HG02571 (cell line): ENCODE measurements at regions not wholly inside any gene's neighbourhood (a gene's known extent, or its start where the extent isn't known, plus 50 kb on each side); places are given as distances from the start of the nearest gene placed in this dataset.
"Not testable (repeated sequence)": the region's sequence is repeated elsewhere in the genome, so short reads cannot be mapped to it uniquely, and the experiment has no call there.

ENCODE experiments used
- ATAC-seq: cut with Tn5 transposase; IDR thresholded peaks from one replicate; pipeline ENCODE4 v1.9.1; 2021; ENCODE audit warnings: mild to moderate bottlenecking, moderate library complexity; ENCODE audit not compliant: unreplicated experiment

DNA sequence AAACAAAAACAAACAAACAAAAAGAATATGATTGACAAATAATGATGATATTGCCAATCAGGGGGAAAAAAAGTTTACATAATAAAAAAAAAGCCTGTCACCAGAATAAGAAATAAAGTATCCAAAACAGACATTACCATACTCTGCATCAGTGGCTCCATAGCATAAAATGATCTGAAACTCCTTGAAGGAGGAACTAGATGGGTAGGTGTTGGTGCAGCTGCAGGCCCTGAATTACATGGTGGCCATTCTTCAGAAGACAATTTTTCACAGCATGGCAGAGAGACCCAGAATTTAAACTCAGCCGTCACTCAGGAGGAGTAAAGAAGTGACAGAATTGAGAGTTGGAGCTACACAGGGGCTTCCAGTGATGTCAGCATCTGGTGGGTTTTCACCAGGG is 60.2 kb downstream of the GLUL start:
- ATAC-seq: no peak

DNA sequence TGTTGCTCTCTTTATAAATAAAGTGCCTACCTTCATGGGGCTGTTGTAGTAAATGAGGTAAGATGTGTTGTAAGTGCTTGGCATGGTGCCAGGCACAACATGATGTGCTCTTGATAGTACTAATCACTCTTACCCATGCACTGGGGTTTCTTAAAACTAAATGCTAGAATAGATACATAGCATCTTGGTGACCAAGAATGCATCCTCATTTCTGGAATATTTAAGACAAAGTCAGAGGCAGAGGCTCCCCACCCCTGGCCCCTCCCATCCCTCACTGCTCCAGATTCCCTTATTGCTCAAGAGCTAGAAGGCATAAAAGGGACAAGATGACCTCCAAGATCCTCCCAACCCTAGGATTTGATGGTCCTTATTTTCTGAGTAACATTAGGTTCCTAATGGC is 61.3 kb downstream of the GLUL start:
- no peak for ATAC-seq

DNA sequence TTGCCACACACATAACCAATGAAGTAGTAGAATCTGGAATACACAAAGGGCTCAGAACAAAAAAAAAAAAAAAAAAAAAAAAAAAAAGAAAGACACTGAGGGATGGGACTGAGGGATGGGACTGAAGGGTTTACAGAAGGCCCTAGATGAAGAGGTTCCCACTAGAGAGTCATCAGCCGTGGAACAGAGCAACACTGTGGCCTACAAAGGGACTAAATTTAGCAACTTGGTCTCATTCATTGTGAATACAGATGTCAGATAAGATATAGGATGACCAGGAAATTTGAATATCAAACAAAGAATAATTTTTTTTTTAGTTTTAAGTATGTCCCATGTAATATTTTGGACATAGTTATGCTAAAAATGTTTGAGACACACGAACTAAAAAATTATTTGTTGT is 62.1 kb downstream of the GLUL start:
- no peak for ATAC-seq

DNA sequence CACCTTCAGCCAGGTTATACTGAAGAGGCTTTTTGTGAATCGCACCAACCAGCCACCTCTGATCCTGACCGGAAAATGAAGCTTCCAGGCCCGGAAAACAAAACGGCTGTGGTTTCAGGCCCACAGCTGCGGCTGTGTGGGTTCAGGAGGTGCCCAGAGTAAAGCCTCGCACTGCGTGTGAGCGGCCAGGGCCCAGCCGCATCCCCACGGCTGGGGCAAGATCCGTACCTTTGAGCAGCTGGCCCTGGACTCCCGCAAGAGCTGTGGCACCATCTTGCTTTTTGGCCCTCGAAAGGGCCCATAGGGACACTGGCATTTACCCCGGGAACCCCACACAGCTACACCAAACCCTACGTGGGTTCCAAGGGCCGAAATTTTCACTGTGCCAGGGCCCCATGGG is 63.0 kb downstream of the GLUL start:
- no peak for ATAC-seq

DNA sequence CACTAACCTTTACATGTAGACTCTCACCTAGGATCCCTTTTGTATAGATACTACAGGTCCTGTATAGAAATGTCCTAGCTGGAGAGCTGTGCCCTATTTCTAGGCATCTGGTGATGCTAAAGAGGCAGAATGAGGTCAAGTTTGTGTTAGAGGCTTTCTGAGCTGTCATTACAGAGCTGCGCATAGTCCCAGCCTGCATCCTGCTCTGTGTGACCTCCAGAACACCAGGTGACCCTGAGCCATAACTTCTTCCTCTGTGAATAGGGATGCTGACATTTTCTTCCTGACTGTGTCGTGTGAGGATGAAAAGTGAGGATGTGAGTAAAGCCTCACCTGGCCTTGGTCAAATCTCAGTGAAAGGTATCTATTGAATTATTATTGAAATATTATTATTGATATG is 66.3 kb downstream of the GLUL start:
- no peak for ATAC-seq

DNA sequence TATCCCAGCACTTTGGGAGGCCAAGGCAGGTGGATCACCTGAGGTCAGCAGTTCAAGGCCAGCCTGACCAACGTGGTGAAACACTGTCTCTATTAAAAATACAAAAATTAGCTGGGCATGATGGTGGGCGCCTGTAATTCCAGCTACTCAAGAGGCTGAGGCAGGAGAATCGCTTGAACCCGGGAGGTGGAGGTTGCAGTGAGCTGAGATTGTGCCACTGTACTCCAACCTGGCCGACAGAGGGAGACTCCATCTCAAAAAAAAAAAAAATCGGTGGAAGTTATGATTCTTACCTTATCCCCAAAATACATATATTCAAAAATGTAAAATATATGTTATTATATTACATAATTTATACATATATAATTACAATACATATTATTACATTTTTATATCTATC is 70.1 kb downstream of the GLUL start:
- ATAC-seq: not testable (repeated sequence)

DNA sequence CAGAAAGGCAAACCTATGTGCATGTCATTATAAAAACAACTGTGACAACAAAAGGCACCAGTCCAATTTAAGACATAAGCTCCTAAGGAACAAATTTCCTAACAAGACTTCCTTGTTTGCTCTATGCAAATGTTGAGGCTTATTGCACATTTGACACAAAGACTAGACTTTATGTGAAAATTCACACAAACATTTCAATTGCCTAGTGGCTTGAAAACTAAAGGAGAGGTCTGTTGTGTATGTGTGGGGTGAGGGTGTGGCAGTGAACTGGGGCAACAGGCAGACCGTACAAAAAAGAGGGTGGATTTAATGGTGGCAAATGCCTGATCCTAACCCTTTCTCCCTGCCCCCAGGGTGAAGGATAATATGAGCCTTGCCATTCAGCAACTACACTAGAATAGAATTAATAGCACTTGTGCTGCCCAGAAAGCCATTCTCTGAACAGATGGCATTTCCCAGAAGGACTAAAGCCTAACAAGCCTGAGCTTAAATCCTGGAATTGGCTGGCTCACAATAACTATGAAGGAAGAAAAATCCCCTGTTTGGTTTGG is 73.9 kb downstream of the GLUL start:
- ATAC-seq: no peak

DNA sequence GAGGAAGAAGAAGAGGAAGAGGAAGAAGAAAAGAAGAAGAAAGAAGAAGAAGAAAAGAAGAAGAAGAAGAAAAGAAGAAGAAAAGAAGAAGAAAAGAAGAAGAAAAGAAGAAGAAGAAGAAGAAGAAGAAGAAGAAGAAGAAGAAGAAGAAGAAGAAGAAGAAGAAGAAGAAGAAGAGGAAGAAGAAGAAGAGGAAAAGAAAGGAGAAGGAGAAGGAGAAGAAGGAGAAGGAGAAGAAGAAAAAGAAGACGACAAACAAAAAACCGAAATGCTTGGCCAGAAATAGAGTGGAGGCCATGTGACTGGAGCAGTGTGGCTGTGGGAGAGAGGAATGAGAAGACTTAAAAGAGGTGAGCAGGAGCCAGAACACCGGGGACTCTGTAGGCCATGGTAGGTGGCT is 75.1 kb downstream of the GLUL start:
- not testable (repeated sequence) for ATAC-seq

DNA sequence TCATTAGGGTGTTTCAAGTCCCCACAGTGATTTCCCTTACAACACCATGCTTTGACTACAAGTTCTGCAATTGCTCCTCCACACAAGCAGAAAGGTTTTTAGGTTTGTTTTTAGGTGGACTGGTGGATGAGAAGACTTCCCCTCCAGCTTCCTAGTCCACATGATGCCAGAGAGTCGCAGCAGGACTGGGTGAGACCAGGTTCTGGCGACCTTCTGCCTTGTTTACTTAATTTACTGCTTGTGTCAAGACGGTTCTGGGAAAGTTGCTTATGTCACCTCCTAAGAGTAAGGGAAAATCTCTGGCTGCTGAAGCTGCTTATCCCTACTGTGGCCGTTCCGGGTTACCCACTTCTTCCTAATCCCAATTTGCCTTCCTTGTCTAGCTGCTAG is 76.4 kb downstream of the GLUL start:
- ATAC-seq: no peak

DNA sequence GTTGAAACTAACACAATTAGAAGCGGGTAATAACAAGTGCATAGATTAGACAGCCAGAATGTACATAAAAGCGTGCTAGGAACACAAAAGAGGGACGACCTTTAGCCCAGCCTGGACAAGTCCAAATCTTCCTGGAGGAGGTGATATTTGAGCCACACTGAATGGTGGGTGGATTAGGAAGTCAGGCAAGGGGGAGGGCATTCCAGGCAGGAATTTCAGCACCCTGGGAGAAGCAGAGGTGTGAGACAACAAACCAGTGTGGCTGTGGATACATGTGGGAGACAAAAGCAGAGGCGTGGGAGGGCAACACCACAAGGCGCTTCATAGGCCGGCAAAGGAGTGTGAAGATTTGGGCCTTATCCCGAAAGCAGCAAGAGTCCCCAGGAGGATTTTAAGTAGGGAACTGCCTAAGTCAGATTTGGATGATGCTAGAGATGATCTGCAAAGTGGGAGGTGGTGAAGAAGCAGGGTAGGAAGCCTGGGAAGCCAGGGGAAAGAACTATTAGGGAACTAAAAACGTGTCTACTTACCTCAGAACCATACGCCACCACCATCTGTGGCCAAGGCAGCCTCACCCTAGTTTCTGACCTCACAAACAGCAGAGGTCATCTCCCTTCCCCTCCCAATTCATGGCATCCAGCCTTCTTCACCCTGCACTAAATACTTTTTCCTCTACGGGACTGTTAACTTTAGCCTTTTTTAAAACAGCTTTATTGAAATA is 81.8 kb downstream of the GLUL start:
- no peak for ATAC-seq

DNA sequence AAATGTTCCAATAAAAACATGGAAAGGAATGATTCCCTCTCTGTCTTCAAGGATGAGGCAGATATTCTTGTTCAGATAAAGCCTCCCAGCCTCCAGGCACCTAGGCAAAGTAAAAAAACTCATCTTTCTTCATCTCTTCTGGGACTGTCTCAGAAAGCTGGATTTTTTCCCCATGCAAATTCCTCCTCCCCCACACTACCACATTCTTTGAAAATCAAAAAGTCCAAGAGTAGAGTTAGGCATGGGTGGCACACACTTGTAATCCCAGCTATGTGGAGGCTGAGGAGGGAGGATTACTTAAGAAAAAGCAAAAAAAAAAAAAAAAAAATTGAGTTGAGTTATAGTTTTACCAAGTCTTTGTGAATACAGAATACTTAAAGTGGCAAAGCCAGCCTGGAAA is 82.8 kb downstream of the GLUL start:
- no peak for ATAC-seq

DNA sequence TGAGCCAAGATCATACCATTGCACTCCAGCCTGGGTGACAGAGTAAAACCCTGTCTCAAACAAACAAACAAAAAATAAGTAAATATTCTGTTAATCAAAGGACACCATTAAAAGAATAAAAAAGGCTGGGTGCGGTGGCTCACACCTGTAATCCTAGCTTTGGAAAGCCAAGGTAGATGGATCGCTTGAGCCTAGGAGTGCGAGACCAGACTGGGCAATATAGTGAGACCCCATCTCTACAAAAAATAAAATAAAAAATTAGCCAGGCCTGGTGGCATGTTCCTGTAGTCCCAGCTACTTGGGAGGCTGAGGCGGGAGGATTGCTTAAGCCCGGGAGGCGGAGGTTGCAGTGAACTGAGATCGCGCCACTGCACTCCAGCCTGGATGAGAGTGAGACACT is 84.1 kb downstream of the GLUL start:
- not testable (repeated sequence) for ATAC-seq

DNA sequence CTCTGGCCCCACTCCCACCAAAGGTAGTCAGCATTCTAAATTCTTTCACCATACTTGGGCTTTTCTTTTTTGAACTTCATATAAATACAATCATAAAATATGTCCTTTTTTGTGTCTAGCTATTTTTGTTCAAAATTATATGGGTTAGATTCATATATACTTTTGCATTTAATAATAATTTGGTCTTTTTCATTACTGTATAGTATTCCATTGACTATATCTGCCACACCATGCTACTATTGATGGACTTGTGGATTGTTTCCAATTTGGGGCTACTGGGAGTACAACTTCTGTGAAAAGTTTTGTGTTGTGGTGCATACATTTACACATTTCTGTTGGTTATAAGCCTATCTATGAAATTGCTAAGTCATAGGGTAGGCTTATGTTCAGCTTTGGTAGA is 85.7 kb downstream of the GLUL start:
- no peak for ATAC-seq

DNA sequence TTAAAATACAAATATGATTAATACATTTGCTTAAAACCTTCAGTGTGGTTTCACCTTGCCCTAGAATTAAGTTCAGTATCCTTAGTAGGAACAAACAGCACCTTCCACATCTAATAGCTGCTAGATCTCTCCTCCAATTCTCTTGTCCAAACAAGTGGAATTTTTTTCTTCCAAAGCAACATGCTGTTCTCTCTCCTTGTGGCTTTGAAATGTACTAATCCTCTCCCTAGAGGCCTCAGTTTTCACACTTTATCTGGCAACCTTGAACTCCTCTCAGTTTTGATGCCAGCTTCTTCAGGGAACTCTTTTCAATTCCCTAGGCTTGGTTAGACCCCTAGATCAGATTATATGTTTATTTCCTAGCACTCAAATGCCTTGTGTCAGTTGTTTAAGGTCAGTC is 87.0 kb downstream of the GLUL start:
- no peak for ATAC-seq

DNA sequence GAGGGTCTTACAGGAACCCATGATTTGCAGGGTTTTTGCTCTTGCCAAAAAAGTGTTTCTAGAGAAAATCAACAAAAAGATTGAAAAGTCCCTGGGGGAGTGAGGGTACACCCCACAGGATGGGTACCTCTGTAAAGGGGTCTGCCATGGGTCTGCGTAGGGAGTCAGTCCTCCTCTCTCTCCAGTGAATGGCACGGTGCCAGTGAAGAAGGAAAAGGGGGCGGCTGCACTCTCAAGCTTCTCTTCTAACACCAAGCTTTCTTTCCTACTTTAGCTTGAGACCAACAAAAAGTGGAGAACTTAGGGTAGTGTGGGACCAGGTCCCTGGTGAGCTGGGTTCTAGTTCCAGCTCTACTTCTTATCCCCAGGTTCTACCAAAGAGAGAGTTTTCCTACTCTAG is 87.4 kb downstream of the GLUL start:
- ATAC-seq: no peak

DNA sequence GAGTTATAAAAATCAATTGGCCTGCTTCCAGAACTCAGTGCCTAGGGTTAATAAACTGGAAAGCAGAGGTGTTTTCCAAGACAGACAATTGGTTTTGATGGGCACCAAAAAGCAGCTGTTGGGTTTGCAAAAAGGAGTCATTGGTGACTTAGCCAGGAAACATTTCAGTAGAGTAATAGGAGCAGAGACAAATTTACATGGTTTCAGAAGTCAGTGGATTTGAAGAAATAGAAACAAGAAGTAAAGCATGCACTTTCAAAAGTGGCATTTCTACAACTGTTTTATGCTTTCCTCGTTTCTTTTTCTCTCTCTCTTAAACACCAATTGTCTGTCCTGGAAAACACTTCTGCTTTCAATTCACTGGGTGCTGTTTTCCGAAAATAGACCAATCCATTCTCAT is 87.8 kb downstream of the GLUL start:
- ATAC-seq: no peak

DNA sequence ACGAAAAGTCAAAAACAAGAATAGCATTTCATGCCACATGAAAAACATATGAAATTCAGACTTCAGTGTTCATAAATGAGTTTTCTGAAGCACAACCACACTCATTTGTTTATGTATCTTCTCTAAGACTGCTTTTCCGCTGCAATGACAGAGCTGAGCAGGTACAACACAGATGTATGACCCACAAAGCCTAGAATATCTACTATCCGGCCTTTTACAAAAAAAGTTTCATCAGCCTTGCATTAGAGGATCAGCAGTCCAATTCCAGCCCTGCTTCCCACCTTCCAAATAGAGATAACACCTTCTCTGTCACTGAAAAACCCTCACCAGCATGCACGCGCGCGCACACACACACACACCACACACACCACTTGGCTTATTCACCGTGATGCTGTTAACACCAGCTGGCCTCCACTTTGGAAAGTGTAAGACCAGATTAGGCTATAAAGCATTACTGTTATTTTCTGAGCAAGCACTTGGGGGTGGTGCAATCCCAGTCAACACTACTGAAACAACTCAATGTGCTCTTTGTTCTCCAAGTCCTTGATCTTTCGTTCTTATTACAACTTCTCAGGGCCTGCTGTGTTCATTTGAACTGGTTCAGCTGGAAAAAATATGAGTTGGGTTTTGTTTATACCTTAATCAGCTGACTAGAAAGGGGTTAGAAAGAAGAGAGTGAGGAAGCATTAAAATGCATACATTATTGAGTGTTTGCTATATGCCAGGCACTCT is 90.0 kb downstream of the GLUL start:
- no peak for ATAC-seq

DNA sequence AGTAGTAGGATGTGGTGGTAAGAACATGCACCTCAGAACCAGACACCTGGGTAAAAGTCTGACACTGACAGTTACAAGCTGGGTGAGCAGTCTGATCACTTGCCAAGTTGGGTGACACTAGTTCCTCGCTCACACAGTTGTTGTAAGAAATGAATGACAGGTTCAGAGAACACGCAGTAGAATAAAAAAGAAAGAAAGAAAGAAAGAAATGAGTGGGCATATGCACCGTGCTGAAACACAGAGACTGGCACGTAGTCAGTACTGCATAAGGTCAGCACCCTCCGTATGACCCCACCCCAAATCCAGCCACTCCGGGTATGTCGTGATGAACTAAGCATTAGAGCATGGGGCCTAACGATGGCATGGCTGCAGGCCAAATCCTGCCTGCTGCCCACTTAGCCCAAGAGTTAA is 90.6 kb downstream of the GLUL start:
- ATAC-seq: no peak

DNA sequence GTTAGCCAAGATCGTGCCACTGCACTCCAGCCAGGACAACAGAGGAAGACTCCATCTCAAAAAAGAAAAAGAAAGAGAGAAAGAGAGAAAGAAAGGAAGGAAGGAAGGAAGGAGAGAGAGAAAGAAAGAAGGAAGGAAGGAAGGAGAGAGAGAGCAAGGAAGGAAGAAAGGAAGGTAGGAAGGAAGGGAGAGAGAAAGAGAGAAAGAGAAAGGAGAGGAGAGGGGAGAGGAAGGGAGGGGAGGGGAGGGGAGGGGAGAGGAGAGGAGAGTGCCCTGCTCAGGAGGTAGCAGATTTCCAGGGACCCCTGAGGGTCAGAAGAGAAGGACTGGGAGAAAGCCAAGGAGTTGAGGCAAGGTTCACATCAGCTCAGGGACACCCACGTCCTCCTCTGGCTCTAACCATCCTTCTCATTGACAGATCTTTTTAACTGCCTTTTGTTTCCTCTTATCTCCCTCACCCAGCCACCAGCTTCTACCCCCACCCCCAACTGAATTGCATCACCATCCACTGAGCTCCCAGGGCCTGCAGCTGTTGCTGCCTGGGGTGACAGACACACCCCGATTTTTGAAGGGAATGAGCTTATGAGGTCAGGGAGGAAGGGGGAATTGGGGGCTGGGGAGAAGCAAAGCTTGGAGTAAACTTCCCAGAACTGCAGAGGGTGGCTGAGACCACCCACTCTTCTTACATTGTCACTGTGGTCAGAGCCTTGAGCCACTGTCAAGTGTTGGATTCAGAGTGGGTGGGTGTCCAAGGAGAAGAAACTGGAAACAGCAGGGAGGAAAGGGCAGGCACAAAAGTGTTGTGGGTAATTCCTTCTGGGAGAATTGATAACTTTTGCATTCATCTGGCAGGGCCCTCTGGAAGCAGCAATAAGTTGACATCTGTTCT is 91.6 kb downstream of the GLUL start:
- no peak for ATAC-seq

DNA sequence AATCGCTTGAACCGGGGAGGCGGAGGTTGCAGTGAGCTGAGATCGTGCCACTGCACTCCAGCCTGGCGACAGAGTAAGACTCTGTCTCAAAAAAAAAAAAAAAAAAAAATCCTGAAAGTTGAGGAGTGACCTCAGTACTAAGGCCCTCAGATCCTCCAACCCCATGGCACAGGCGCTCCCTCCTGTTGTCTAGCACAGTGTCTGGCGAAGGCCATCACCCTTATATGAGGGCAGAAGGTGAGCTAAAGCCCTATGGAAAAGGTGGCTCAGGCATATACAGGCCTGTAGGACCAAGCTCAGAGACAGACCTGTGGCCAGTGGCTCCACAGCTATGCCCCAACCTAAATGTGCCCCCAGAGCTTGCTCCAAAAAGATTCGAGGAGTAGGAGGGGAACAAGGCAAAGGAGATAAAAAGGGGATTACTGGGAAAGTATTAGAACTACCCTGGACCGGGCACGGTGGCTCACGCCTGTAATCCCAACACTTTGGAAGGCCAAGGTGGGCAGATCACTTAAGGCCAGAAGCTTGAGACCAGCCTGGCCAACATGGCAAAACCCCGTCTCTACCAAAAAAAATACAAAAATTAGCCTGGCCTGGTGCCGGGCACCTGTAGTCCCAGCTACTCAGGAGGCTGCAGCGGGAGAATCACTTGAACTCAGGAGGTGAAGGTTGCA is 92.4 kb downstream of the GLUL start:
- not testable (repeated sequence) for ATAC-seq

DNA sequence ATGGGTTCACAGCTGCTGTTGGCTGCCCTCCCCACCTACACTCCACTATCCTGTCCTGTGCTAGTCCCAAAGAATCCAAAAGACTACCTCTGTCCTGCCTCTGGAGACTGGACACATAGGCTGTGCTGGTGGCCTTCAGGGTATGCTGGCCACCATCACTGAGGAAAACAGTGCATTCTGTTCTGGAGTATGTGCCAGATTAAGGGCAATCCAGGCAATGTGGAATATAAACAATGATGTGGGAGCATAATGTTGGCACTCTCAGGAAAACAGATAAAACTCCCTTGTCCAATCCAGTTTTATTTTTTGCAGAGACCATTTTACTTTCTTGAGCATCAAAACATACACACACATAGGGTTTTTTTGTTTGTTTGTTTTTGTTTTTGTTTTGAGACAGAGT is 94.3 kb downstream of the GLUL start:
- ATAC-seq: no peak
